OCI-LY3 (cell line): ENCODE measurements at regions not wholly inside any gene's neighbourhood (a gene's known extent, or its start where the extent isn't known, plus 50 kb on each side); places are given as distances from the start of the nearest gene placed in this dataset.

Experiments used
- H2AFZ ChIP-seq: fragments of 200-600, 300-600 bp; shearing (Covaris generic); 2 replicates; pipeline ENCODE4 v1.6.0; 2014; ENCODE audit warnings: antibody characterized with exemption, low read depth, low read length
- H3K27ac ChIP-seq: fragments of 200-600, 300-600 bp; sonication (generic); 2 replicates; pipeline ENCODE4 v1.5.1; 2014; ENCODE audit warnings: mild to moderate bottlenecking, low read length, moderate library complexity, mixed read lengths
- H3K27me3 ChIP-seq: fragments of 200-600, 300-600 bp; sonication (generic); 2 replicates; pipeline ENCODE4 v1.6.1; 2014; ENCODE audit warnings: low read depth, low read length, mixed read lengths
- H3K36me3 ChIP-seq: fragments of 200-600, 300-600 bp; sonication (generic); replicated peaks from 2 replicates; pipeline ENCODE3; 2014; ENCODE audit warnings: low read depth, low read length, mixed read lengths
- H3K4me1 ChIP-seq: fragments of 300-600, 200-600 bp; sonication (generic); 2 replicates; pipeline ENCODE4 v1.6.1; 2014; ENCODE audit warnings: low read length, mixed read lengths
- H3K4me2 ChIP-seq: fragments of 200-600, 300-600 bp; sonication (generic); 2 replicates; pipeline ENCODE4 v1.6.1; 2014; ENCODE audit warnings: low read length, mixed read lengths
- H3K4me3 ChIP-seq: fragments of 300-600, 200-600 bp; sonication (generic); 2 replicates; pipeline ENCODE4 v1.5.1; 2014; ENCODE audit warnings: antibody characterized with exemption, mild to moderate bottlenecking, low read length, moderate library complexity
- H3K79me2 ChIP-seq: fragments of 300-600, 200-600 bp; shearing (Covaris generic); 2 replicates; pipeline ENCODE4 v1.6.1; 2014; ENCODE audit warnings: mild to moderate bottlenecking, low read length, mixed read lengths
- H3K9ac ChIP-seq: fragments of 300-600, 200-600 bp; shearing (Covaris generic); 2 replicates; pipeline ENCODE4 v1.6.0; 2014; ENCODE audit warnings: mild to moderate bottlenecking, low read length, moderate library complexity
- H3K9me3 ChIP-seq: fragments of 200-600, 300-600 bp; shearing (Covaris generic); 2 replicates; pipeline ENCODE4 v1.6.1; 2014; ENCODE audit warnings: low read length, mixed read lengths; ENCODE audit not compliant: insufficient read depth
- H4K20me1 ChIP-seq: fragments of 200-600, 300-600 bp; sonication (generic); 2 replicates; pipeline ENCODE4 v1.6.1; 2016; ENCODE audit warnings: low read length, mixed read lengths; ENCODE audit not compliant: insufficient read depth
- CTCF ChIP-seq: fragments of 200-600, 300-600 bp; sonication (generic); IDR thresholded peaks from 2 replicates; pipeline ENCODE4 v1.5.1; 2014; ENCODE audit warnings: antibody characterized with exemption, low read length, low read depth
- EZH2phosphoT487 ChIP-seq: fragments of 200-600 bp; shearing (Covaris generic); IDR thresholded peaks from 2 replicates; pipeline ENCODE4 v1.6.1; 2018; ENCODE audit warnings: antibody characterized with exemption, mixed run types, low read depth

GRCh38 chr1:118563981-118564951, 379.2 kb upstream of the SPAG17 start:
- no peak for TF ChIP-seq EZH2phosphoT487
- Histone ChIP-seq H3K9me3 (no peaks in the 10 kb centered on the region), H3K79me2 (no peaks in the 10 kb centered on the region), H3K4me2 (no peak overlapping the region), H4K20me1 (no peaks in the 10 kb centered on the region), H3K36me3 (no peaks in the 10 kb centered on the region), H3K4me3 (no peak overlapping the region), H3K27ac (no peak overlapping the region), H3K9ac (no peak overlapping the region), H2AFZ (no peak overlapping the region), H3K4me1 (no peaks in the 10 kb centered on the region), H3K27me3 (no peaks in the 10 kb centered on the region)

GRCh38 chr1:118558933-118559332, 373.9 kb upstream of the SPAG17 start:
- Histone ChIP-seq H3K27ac (no peak overlapping the region), H3K9me3 (no peaks in the 10 kb centered on the region), H3K79me2 (no peaks in the 10 kb centered on the region), H3K9ac (no peak overlapping the region), H3K36me3 (no peaks in the 10 kb centered on the region), H4K20me1 (no peaks in the 10 kb centered on the region), H3K4me1 (no peaks in the 10 kb centered on the region), H3K4me3 (no peak overlapping the region), H3K27me3 (no peaks in the 10 kb centered on the region), H2AFZ (no peak overlapping the region), H3K4me2 (no peak overlapping the region)
- TF ChIP-seq EZH2phosphoT487 = no peak
- no peak for TF ChIP-seq CTCF

GRCh38 chr1:118556936-118557335, 371.9 kb upstream of the SPAG17 start:
- Histone ChIP-seq H3K27ac (no peak overlapping the region), H3K4me3 (no peak overlapping the region), H3K9ac (no peak overlapping the region), H3K79me2 (no peaks in the 10 kb centered on the region), H3K27me3 (no peaks in the 10 kb centered on the region), H2AFZ (no peak overlapping the region), H3K9me3 (no peaks in the 10 kb centered on the region), H3K4me1 (no peaks in the 10 kb centered on the region), H3K36me3 (no peaks in the 10 kb centered on the region), H3K4me2 (no peak overlapping the region), H4K20me1 (no peaks in the 10 kb centered on the region)
- no peak for TF ChIP-seq CTCF

- no peak overlapping the region for H3K4me3 ChIP-seq
- H3K9ac ChIP-seq = no peak overlapping the region
- TF ChIP-seq CTCF (no peak), EZH2phosphoT487 (no peak)
- no peaks in the 10 kb centered on the region for H3K36me3 ChIP-seq
- no peaks in the 10 kb centered on the region for H4K20me1 ChIP-seq
- no peaks in the 10 kb centered on the region for H3K79me2 ChIP-seq
- no peaks in the 10 kb centered on the region for H3K4me1 ChIP-seq
- no peaks in the 10 kb centered on the region for H3K27me3 ChIP-seq
- no peak overlapping the region for H2AFZ ChIP-seq
- no peak overlapping the region for H3K27ac ChIP-seq
- H3K4me2 ChIP-seq = no peak overlapping the region
- H3K9me3 ChIP-seq = no peaks in the 10 kb centered on the region
Measured at GRCh38 chr1:118555638-118556037, 370.6 kb upstream of the SPAG17 start.
